ENCODE measurements at regions not wholly inside any gene's neighbourhood (a gene's known extent, or its start where the extent isn't known, plus 50 kb on each side); places are given as distances from the start of the nearest gene placed in this dataset.

- TF ChIP-seq CTCF (IDR thresholded peaks at IDR 0.05) (no peak), POLR2A (IDR thresholded peaks at IDR 0.05) (no peak)
These were observed 72.7 kb upstream of the B3GAT2 start for GRCh38 chr6:71029555-71029954.

Measured in uterus (tissue), 2 donors.